ENCODE measurements at regions not wholly inside any gene's neighbourhood (a gene's known extent, or its start where the extent isn't known, plus 50 kb on each side); places are given as distances from the start of the nearest gene placed in this dataset.
"Not testable (repeated sequence)": the region's sequence is repeated elsewhere in the genome, so short reads cannot be mapped to it uniquely, and the experiment has no call there.

DNA sequence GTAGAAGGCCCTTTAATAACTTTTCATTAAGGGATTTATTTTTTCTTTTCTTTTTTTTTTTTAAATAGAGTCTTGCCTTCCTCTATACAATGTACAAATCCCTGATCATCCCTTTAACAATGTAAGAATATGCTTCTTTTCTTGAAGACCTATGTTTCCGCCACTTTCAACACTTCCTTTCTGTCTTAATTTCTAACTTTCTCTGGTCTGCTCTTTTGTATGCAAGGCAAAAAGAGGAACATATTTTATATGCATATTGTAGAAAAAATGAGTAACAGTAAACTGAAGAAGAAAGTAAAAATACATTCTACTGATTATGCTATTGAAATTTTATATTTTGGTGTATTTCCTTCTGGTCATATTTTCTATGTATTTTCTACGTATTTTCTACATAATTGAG is 484.7 kb downstream of the TFAP2B start:
- Histone ChIP-seq H3K27ac (no peak overlapping the region), H4K20me1 (ENCODE audit: insufficient read depth) (no peaks in the 10 kb centered on the region), H3K9ac (no peak overlapping the region), H3K27me3 (ENCODE audit: insufficient read depth, low read depth) (no peaks in the 10 kb centered on the region), H2AFZ (ENCODE audit: low read depth) (no peak overlapping the region), H3K79me2 (ENCODE audit: insufficient read depth, low read depth) (no peaks in the 10 kb centered on the region), H3K4me2 (no peak overlapping the region), H3K4me3 (IDR thresholded peaks at IDR 0.05; ENCODE audit: insufficient read depth, low read depth, low read length) (no peak overlapping the region), H3K4me1 (ENCODE audit: low read depth, poor library complexity, severe bottlenecking) (no peaks in the 10 kb centered on the region), H3K36me3 (ENCODE audit: insufficient read depth) (no peaks in the 10 kb centered on the region)
- TF ChIP-seq, protein P1, sequence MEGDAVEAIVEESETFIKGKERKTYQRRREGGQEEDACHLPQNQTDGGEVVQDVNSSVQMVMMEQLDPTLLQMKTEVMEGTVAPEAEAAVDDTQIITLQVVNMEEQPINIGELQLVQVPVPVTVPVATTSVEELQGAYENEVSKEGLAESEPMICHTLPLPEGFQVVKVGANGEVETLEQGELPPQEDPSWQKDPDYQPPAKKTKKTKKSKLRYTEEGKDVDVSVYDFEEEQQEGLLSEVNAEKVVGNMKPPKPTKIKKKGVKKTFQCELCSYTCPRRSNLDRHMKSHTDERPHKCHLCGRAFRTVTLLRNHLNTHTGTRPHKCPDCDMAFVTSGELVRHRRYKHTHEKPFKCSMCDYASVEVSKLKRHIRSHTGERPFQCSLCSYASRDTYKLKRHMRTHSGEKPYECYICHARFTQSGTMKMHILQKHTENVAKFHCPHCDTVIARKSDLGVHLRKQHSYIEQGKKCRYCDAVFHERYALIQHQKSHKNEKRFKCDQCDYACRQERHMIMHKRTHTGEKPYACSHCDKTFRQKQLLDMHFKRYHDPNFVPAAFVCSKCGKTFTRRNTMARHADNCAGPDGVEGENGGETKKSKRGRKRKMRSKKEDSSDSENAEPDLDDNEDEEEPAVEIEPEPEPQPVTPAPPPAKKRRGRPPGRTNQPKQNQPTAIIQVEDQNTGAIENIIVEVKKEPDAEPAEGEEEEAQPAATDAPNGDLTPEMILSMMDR (conservative IDR thresholded peaks at IDR 0.05; ENCODE audit: low read depth, low read length): no peak

DNA sequence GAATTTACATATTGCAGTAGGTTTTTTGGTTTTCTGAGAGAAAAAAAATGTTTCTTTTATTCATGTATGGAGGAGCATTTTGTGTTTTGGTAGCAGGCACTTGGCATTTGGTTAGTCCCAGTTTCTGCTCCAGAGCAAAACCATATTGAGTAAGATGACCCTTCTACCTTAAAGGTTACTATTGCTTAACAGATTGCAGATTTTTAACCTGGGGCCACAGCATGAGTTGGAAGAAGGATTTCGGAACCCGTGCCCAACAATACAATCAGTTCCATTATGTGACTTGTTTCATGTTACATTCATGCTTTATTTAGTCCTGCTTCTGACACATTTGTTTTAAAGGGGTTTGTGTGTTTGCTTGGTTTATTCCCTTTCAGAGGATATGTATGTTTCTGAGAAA is 496.3 kb downstream of the TFAP2B start:
- H3K27ac ChIP-seq: no peak overlapping the region
- no peak overlapping the region for H3K9ac ChIP-seq
- TF ChIP-seq, protein P1 (conservative IDR thresholded peaks at IDR 0.05; ENCODE audit: low read depth, low read length): no peak
- H4K20me1 ChIP-seq (ENCODE audit: insufficient read depth): no peaks in the 10 kb centered on the region
- no peaks in the 10 kb centered on the region for H3K27me3 ChIP-seq (ENCODE audit: insufficient read depth, low read depth)
- no peak overlapping the region for H3K4me2 ChIP-seq
- no peak overlapping the region for H2AFZ ChIP-seq (ENCODE audit: low read depth)
- H3K79me2 ChIP-seq (ENCODE audit: insufficient read depth, low read depth): no peaks in the 10 kb centered on the region
- H3K4me1 ChIP-seq (ENCODE audit: low read depth, poor library complexity, severe bottlenecking): no peaks in the 10 kb centered on the region
- no peak overlapping the region for H3K4me3 ChIP-seq (IDR thresholded peaks at IDR 0.05; ENCODE audit: insufficient read depth, low read depth, low read length)
- no peaks in the 10 kb centered on the region for H3K36me3 ChIP-seq (ENCODE audit: insufficient read depth)

DNA sequence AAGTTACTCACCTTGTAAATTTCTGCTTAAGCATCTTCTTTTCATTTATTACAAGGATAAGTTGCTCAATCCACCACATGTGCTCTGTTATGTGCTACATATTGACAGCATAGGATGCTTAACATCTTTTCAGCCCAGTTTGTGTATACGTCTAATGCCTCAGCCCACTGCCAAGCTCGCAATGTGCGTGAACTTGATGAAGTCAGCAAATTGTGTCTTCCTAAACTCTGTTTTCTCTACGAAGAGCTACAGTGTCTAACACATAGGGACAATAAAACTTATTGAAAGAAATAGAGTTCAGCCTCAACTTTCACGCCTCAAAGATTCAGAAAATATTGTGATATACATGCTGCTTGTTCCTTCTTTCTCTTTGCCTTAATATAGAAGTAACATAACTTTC is 500.0 kb downstream of the TFAP2B start:
- no peak overlapping the region for H3K4me2 ChIP-seq
- no peaks in the 10 kb centered on the region for H3K27me3 ChIP-seq (ENCODE audit: insufficient read depth, low read depth)
- no peaks in the 10 kb centered on the region for H3K79me2 ChIP-seq (ENCODE audit: insufficient read depth, low read depth)
- no peaks in the 10 kb centered on the region for H3K36me3 ChIP-seq (ENCODE audit: insufficient read depth)
- H3K27ac ChIP-seq: no peak overlapping the region
- no peak overlapping the region for H3K9ac ChIP-seq
- H4K20me1 ChIP-seq (ENCODE audit: insufficient read depth): no peaks in the 10 kb centered on the region
- H3K4me3 ChIP-seq (IDR thresholded peaks at IDR 0.05; ENCODE audit: insufficient read depth, low read depth, low read length): no peak overlapping the region
- no peaks in the 10 kb centered on the region for H3K4me1 ChIP-seq (ENCODE audit: low read depth, poor library complexity, severe bottlenecking)
- TF ChIP-seq, protein P1 (conservative IDR thresholded peaks at IDR 0.05; ENCODE audit: low read depth, low read length): no peak
- H2AFZ ChIP-seq (ENCODE audit: low read depth): no peak overlapping the region

DNA sequence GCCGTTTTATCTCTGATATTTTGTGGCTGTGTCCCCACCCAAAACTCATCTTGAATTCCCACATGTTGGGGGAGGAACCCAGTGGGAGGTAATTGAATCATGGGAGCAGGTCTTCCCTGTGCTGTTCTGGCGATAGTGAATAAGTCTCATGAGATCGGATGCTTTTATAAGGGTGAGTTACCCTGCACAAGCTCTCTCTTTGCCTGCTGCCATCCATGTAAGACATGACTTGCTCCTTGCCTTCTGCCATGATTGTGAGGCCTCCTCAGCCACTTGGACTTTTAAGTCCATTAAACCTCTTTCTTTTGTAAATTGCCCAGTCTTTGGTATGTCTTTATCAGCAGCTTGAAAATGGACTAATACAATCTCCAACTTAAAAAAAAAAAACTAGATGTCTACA is 502.8 kb downstream of the TFAP2B start:
- H3K27ac ChIP-seq; H3K36me3 ChIP-seq (ENCODE audit: insufficient read depth); H3K79me2 ChIP-seq (ENCODE audit: insufficient read depth, low read depth); H3K9ac ChIP-seq; H4K20me1 ChIP-seq (ENCODE audit: insufficient read depth); H2AFZ ChIP-seq (ENCODE audit: low read depth); H3K4me2 ChIP-seq; H3K4me3 ChIP-seq (IDR thresholded peaks at IDR 0.05; ENCODE audit: insufficient read depth, low read depth, low read length); H3K4me1 ChIP-seq (ENCODE audit: low read depth, poor library complexity, severe bottlenecking); H3K27me3 ChIP-seq (ENCODE audit: insufficient read depth, low read depth): not testable (repeated sequence)

DNA sequence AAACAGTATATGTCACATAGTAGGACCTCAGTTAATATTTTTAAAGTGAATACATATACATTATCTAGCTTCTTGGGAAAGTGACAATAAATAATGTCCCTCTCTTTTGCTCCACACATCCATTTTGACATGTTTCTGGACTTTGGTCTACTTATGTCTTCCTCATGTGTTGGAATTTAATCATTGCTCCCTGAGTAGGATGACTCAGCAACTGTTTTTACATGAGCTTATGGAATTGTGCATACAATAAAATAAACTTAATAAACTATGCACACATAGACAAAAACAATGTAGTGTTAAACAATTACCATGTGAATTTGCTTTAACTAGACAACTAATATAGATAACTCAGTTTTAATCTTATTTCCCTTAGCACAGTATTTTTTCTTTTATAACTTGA is 503.8 kb downstream of the TFAP2B start:
- H3K4me2 ChIP-seq: no peak overlapping the region
- H3K36me3 ChIP-seq (ENCODE audit: insufficient read depth): no peaks in the 10 kb centered on the region
- H3K27me3 ChIP-seq (ENCODE audit: insufficient read depth, low read depth): no peaks in the 10 kb centered on the region
- H3K9ac ChIP-seq: no peak overlapping the region
- TF ChIP-seq, protein P1 (conservative IDR thresholded peaks at IDR 0.05; ENCODE audit: low read depth, low read length): no peak
- no peak overlapping the region for H3K27ac ChIP-seq
- no peak overlapping the region for H3K4me3 ChIP-seq (IDR thresholded peaks at IDR 0.05; ENCODE audit: insufficient read depth, low read depth, low read length)
- no peaks in the 10 kb centered on the region for H4K20me1 ChIP-seq (ENCODE audit: insufficient read depth)
- H3K79me2 ChIP-seq (ENCODE audit: insufficient read depth, low read depth): no peaks in the 10 kb centered on the region
- H3K4me1 ChIP-seq (ENCODE audit: low read depth, poor library complexity, severe bottlenecking): no peaks in the 10 kb centered on the region
- H2AFZ ChIP-seq (ENCODE audit: low read depth): no peak overlapping the region
